K562 (cell line): ENCODE measurements at regions not wholly inside any gene's neighbourhood (a gene's known extent, or its start where the extent isn't known, plus 50 kb on each side); places are given as distances from the start of the nearest gene placed in this dataset.

Experiments
- ATAC-seq: fragments of 200-7000 bp; cut with Tn5 transposase; 3 replicates; pipeline ENCODE4 v1.9.1; 2020; ENCODE audit warnings: moderate library complexity
- BruUV-seq: library from RNA; stranded (reverse); fragments of 400-500 nt; replicated peaks from 2 replicates; lab custom pipeline; 2021; lab: Mats Ljungman, UMichigan
- CTCF ChIA-PET: fragments of 300-600 bp; formaldehyde crosslinking; extraction: SDS; loops from one replicate; lab custom pipeline; 2021; ENCODE audit warnings: low intra/inter-chr PET ratio; lab: Yijun Ruan, JAX
- POLR2A ChIA-PET: fragments of 300-600, 350-650 bp; sonication (Branson Sonifier 250); formaldehyde crosslinking; extraction: SDS; loops from one replicate; lab custom pipeline; 2021; ENCODE audit warnings: antibody characterized with exemption, inconsistent platforms; lab: Yijun Ruan, JAX
- DNase-seq, 4 experiments: peaks; one replicate each; pipeline versions ENCODE4 v3.0.0 to v3.0.0-alpha.2; 2011 to 2018; ENCODE audit warnings: low spot score in 3 of 4, mixed read lengths in 3 of 4; ENCODE audit errors: extremely low read depth in 1 of 4
- FAIRE-seq: peaks from 2 replicates; lab custom pipeline; 2011; peaks lifted over from hg19 to GRCh38; lab: Jason Lieb, UNC
- H2AFZ ChIP-seq: 2 replicates; pipeline ENCODE4 v1.6.0; 2011; ENCODE audit warnings: low read depth, low read length, control low read depth, inconsistent platforms
- H3K27ac ChIP-seq: fragments of 200-600 bp; 3 replicates; pipeline ENCODE4 v1.8.0; 2011; ENCODE audit warnings: low read depth, mild to moderate bottlenecking, control low read depth, inconsistent platforms, low read length, moderate library complexity, mixed read lengths; ENCODE audit errors: extremely low read depth
- H3K27me3 ChIP-seq, 2 experiments: fragments of 300-600 bp in 1 of 2; 2 replicates in 1 of 2; 3 replicates in 1 of 2; pipeline versions ENCODE4 v1.6.0 to v1.8.0; 2011; ENCODE audit warnings: inconsistent platforms in 2 of 2, low read length in 2 of 2, mild to moderate bottlenecking in 1 of 2, mixed read lengths in 1 of 2, moderate library complexity in 1 of 2; ENCODE audit not compliant: control insufficient read depth in 2 of 2, insufficient read depth in 2 of 2
- H3K36me3 ChIP-seq: fragments of 300-600 bp; 3 replicates; pipeline ENCODE4 v1.8.0; 2011; ENCODE audit warnings: mild to moderate bottlenecking, low read length, inconsistent platforms; ENCODE audit not compliant: control insufficient read depth, insufficient read depth
- H3K4me1 ChIP-seq, 2 experiments: fragments of 200-600 bp in 1 of 2; replicated peaks in 1 of 2; 2 replicates in 1 of 2; 3 replicates in 1 of 2; pipeline versions ENCODE4 v1.5.1 to v1.8.0; 2011; ENCODE audit warnings: inconsistent platforms in 2 of 2, low read length in 2 of 2, mild to moderate bottlenecking in 1 of 2, mixed read lengths in 1 of 2, moderate library complexity in 1 of 2; ENCODE audit not compliant: control insufficient read depth in 2 of 2, insufficient read depth in 2 of 2
- H3K4me2 ChIP-seq: 2 replicates; pipeline ENCODE4 v1.6.1; 2011; ENCODE audit warnings: low read length, control low read depth, inconsistent platforms, mixed read lengths; ENCODE audit not compliant: insufficient read depth
- H3K4me3 ChIP-seq: fragments of 200-600 bp; sonication (generic), shearing (Covaris generic); 2 replicates; pipeline ENCODE4 v1.5.1; 2016; ENCODE audit warnings: control low read depth, inconsistent platforms
- H3K79me2 ChIP-seq: fragments of 200-600 bp; 3 replicates; pipeline ENCODE4 v1.8.0; 2011; ENCODE audit warnings: low read length, inconsistent platforms; ENCODE audit not compliant: control insufficient read depth, insufficient read depth
- H3K9ac ChIP-seq, 2 experiments: 2 replicates each; pipeline versions ENCODE4 v1.6.0 to v1.6.1; 2011; ENCODE audit warnings: low read depth in 2 of 2, low read length in 2 of 2, control low read depth in 1 of 2, inconsistent platforms in 1 of 2, mild to moderate bottlenecking in 1 of 2, mixed read lengths in 1 of 2; ENCODE audit not compliant: insufficient read depth in 1 of 2
- H3K9me1 ChIP-seq: one replicate; pipeline ENCODE4 v1.6.0; 2011; ENCODE audit warnings: inconsistent platforms, mild to moderate bottlenecking, low read length, moderate library complexity; ENCODE audit not compliant: control insufficient read depth, insufficient read depth
- H3K9me3 ChIP-seq: replicated peaks from 2 replicates; pipeline ENCODE4 v1.5.1; 2011; ENCODE audit warnings: low read depth, low read length, inconsistent platforms; ENCODE audit not compliant: control insufficient read depth, insufficient read depth
- H4K20me1 ChIP-seq: replicated peaks from 2 replicates; pipeline ENCODE4 v1.6.1; 2011; ENCODE audit warnings: low read length, inconsistent platforms, mixed read lengths; ENCODE audit not compliant: control insufficient read depth, insufficient read depth
- CBX2 ChIP-seq: fragments of 200-600 bp; sonication (generic); IDR thresholded peaks from one replicate; pipeline ENCODE4 v1.6.1; 2012; ENCODE audit warnings: mild to moderate bottlenecking, low read length, inconsistent platforms; ENCODE audit not compliant: insufficient read depth, poor library complexity, severe bottlenecking
- CEBPG ChIP-seq, 3 experiments: fragments of 200-800 bp in 1 of 3; sonication (Bioruptor generic) in 1 of 3; sonication (generic) in 1 of 3; formaldehyde crosslinking in 1 of 3; IDR thresholded peaks in 2 of 3; conservative IDR thresholded peaks in 1 of 3; 2 replicates each; pipeline versions ENCODE4 v1.6.1 to v1.8.0; 2016 to 2022; ENCODE audit warnings: missing compliant biosample characterization in 2 of 3, missing genetic modification characterization in 2 of 3, mild to moderate bottlenecking in 1 of 3, missing genetic modification reagents in 1 of 3
- ETV6 ChIP-seq, 3 experiments: fragments of 150-350 bp in 1 of 3; sonication (generic) in 1 of 3; formaldehyde crosslinking in 1 of 3; IDR thresholded peaks; 2 replicates each; pipeline versions ENCODE4 v1.6.1 to v1.8.0; 2014 to 2022; ENCODE audit warnings: borderline replicate concordance in 2 of 3, low read depth in 2 of 3, antibody characterized with exemption in 1 of 3, low read length in 1 of 3, mild to moderate bottlenecking in 1 of 3, missing genetic modification reagents in 1 of 3
- FIP1L1 ChIP-seq: fragments of 200-400 bp; formaldehyde crosslinking; IDR thresholded peaks from 2 replicates; pipeline ENCODE4 v1.6.1; 2018; ENCODE audit warnings: mild to moderate bottlenecking, low read depth, low read length; ENCODE audit not compliant: poor library complexity, severe bottlenecking
- HDGF ChIP-seq: fragments of 450-650 bp; IDR thresholded peaks from 2 replicates; pipeline ENCODE4 v1.6.1; 2016
- LARP7 ChIP-seq: fragments of 450-650 bp; IDR thresholded peaks from 2 replicates; pipeline ENCODE4 v1.6.1; 2016
- NCOA4 ChIP-seq: fragments of 450-650 bp; IDR thresholded peaks from 2 replicates; pipeline ENCODE4 v1.6.1; 2018; ENCODE audit warnings: mild to moderate bottlenecking; ENCODE audit not compliant: partially characterized antibody
- NR2C2 ChIP-seq, 2 experiments: fragments of 200-800 bp in 1 of 2; sonication (Bioruptor generic) in 1 of 2; sonication (generic) in 1 of 2; formaldehyde crosslinking in 1 of 2; IDR thresholded peaks; 2 replicates each; pipeline versions ENCODE4 v1.6.1 to v1.8.0; 2016 to 2022; ENCODE audit warnings: mild to moderate bottlenecking in 1 of 2, missing compliant biosample characterization in 1 of 2, missing genetic modification characterization in 1 of 2, missing genetic modification reagents in 1 of 2
- YBX1 ChIP-seq: fragments of 450-650 bp; IDR thresholded peaks from 2 replicates; pipeline ENCODE4 v1.7.1; 2016; ENCODE audit warnings: mild to moderate bottlenecking
- ZNF133 ChIP-seq: fragments of 250-450 bp; sonication (Bioruptor Pico); IDR thresholded peaks from 2 replicates; pipeline ENCODE4 v1.4.0; 2020; ENCODE audit warnings: mild to moderate bottlenecking
- ZNF134 ChIP-seq: fragments of 250-450 bp; sonication (Bioruptor Pico); conservative IDR thresholded peaks from 2 replicates; pipeline ENCODE4 v1.4.0; 2020
- ZNF175 ChIP-seq: fragments of 200-800 bp; sonication (Bioruptor generic); IDR thresholded peaks from 2 replicates; pipeline ENCODE4 v1.6.1; 2016; ENCODE audit warnings: low read depth, mild to moderate bottlenecking, missing genetic modification characterization, missing compliant biosample characterization
- WGBS: fragments of 100-300 bp; shearing (Covaris generic); methylation state at CpG from one replicate; pipeline ENCODE4 v1.1.6; 2016; ENCODE audit warnings: low coverage, mixed read lengths; ENCODE audit not compliant: insufficient coverage; ENCODE audit errors: missing lambda C conversion rate; 5-methylcytosine and 5-hydroxymethylcytosine counted together
- in situ Hi-C: fragments of 300-500 bp; cut with MboI; formaldehyde crosslinking; loops from 4 replicates; pipeline ENCODE4 v1.15.0; 2018; ENCODE audit warnings: inconsistent platforms, mixed read lengths
- intact Hi-C: fragments of 100-400 bp; cut with micrococcal nuclease; formaldehyde crosslinking; loops from 2 replicates; pipeline ENCODE4 v1.14.2; 2022
- TF ChIP-seq, protein P1 (sequence below): sonication (generic); formaldehyde crosslinking; IDR thresholded peaks from 2 replicates; pipeline ENCODE4 v1.8.1; 2023; ENCODE audit warnings: mild to moderate bottlenecking, missing genetic modification reagents
- TF ChIP-seq, protein P2 (sequence below): fragments of 250-450 bp; sonication (Bioruptor Pico); IDR thresholded peaks from 2 replicates; pipeline ENCODE4 v1.4.0; 2020; ENCODE audit warnings: mild to moderate bottlenecking, moderate library complexity, borderline replicate concordance
- TF ChIP-seq, protein P3 (sequence below): fragments of 150-350 bp; IDR thresholded peaks from 2 replicates; pipeline ENCODE4 v1.6.1; 2014; ENCODE audit warnings: low read depth, mild to moderate bottlenecking, low read length, borderline replicate concordance

DNA sequence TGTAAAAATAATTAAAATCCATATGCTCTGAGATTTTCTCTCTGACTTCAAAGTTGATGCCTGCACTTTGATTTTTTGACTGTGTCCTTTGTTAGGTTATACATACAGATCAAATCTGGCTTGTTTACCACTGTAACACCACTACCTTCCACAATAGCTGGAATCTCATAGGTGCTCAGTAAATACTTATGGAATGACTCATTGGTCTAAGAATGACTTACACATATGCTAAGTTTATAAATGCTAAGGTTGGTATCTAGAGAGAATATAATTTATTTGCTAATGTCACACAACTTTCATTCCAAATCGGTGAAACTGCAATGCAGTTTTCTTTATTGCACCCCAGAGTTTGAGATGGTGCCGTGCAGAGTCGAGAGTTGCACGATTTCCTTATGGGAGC lies 578.5 kb downstream of the SH2D4B start:
- no peak for ATAC-seq
- intact Hi-C loops, result no loop called here
- TF ChIP-seq, protein P1, sequence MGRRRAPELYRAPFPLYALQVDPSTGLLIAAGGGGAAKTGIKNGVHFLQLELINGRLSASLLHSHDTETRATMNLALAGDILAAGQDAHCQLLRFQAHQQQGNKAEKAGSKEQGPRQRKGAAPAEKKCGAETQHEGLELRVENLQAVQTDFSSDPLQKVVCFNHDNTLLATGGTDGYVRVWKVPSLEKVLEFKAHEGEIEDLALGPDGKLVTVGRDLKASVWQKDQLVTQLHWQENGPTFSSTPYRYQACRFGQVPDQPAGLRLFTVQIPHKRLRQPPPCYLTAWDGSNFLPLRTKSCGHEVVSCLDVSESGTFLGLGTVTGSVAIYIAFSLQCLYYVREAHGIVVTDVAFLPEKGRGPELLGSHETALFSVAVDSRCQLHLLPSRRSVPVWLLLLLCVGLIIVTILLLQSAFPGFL, result no peak
- TF ChIP-seq ZNF133 (no peak), HDGF (no peak), CEBPG (CRISPR knock-in tag; IDR thresholded peaks at IDR 0.05) (no peak), CEBPG (tag; conservative IDR thresholded peaks at IDR 0.05 in 1 of 2, IDR thresholded peaks at IDR 0.05 in 1 of 2) (no peak), FIP1L1 (no peak), NCOA4 (no peak), YBX1 (no peak), LARP7 (no peak), NR2C2 (CRISPR knock-in tag; IDR thresholded peaks at IDR 0.05) (no peak), NR2C2 (tag; IDR thresholded peaks at IDR 0.05) (no peak), ZNF175 (CRISPR knock-in tag) (no peak), CBX2 (no peak), ZNF134 (CRISPR knock-in tag) (no peak), ETV6 (IDR thresholded peaks at IDR 0.05; ENCODE audit: borderline replicate concordance in 1 of 2, low read depth in 2 of 2, low read length in 1 of 2) (no peak), ETV6 (CRISPR knock-in tag; IDR thresholded peaks at IDR 0.05; ENCODE audit: borderline replicate concordance) (no peak)
- TF ChIP-seq, protein P2, sequence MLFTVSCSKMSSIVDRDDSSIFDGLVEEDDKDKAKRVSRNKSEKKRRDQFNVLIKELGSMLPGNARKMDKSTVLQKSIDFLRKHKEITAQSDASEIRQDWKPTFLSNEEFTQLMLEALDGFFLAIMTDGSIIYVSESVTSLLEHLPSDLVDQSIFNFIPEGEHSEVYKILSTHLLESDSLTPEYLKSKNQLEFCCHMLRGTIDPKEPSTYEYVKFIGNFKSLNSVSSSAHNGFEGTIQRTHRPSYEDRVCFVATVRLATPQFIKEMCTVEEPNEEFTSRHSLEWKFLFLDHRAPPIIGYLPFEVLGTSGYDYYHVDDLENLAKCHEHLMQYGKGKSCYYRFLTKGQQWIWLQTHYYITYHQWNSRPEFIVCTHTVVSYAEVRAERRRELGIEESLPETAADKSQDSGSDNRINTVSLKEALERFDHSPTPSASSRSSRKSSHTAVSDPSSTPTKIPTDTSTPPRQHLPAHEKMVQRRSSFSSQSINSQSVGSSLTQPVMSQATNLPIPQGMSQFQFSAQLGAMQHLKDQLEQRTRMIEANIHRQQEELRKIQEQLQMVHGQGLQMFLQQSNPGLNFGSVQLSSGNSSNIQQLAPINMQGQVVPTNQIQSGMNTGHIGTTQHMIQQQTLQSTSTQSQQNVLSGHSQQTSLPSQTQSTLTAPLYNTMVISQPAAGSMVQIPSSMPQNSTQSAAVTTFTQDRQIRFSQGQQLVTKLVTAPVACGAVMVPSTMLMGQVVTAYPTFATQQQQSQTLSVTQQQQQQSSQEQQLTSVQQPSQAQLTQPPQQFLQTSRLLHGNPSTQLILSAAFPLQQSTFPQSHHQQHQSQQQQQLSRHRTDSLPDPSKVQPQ (CRISPR knock-in tag), result no peak
- TF ChIP-seq, protein P3, sequence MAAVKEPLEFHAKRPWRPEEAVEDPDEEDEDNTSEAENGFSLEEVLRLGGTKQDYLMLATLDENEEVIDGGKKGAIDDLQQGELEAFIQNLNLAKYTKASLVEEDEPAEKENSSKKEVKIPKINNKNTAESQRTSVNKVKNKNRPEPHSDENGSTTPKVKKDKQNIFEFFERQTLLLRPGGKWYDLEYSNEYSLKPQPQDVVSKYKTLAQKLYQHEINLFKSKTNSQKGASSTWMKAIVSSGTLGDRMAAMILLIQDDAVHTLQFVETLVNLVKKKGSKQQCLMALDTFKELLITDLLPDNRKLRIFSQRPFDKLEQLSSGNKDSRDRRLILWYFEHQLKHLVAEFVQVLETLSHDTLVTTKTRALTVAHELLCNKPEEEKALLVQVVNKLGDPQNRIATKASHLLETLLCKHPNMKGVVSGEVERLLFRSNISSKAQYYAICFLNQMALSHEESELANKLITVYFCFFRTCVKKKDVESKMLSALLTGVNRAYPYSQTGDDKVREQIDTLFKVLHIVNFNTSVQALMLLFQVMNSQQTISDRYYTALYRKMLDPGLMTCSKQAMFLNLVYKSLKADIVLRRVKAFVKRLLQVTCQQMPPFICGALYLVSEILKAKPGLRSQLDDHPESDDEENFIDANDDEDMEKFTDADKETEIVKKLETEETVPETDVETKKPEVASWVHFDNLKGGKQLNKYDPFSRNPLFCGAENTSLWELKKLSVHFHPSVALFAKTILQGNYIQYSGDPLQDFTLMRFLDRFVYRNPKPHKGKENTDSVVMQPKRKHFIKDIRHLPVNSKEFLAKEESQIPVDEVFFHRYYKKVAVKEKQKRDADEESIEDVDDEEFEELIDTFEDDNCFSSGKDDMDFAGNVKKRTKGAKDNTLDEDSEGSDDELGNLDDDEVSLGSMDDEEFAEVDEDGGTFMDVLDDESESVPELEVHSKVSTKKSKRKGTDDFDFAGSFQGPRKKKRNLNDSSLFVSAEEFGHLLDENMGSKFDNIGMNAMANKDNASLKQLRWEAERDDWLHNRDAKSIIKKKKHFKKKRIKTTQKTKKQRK, result no peak

More for the DNA sequence above, 578.5 kb downstream of the SH2D4B start:
- ChIA-PET POLR2A (no interaction called here), CTCF (no interaction called here)
- Histone ChIP-seq H3K36me3 (no peaks in the 10 kb centered on the region), H3K4me3 (no peak overlapping the region), H3K27ac (no peak overlapping the region), H3K9ac (no peak overlapping the region), H3K4me2 (no peak overlapping the region), H3K27me3 (no peaks in the 10 kb centered on the region), H3K9me1 (no peaks in the 10 kb centered on the region), H2AFZ (no peak overlapping the region), H3K79me2 (no peaks in the 10 kb centered on the region), H3K9me3 (no peaks in the 10 kb centered on the region), H4K20me1 (no peaks in the 10 kb centered on the region), H3K4me1 (no peaks in the 10 kb centered on the region)
- FAIRE-seq (no peak), DNase-seq (no peak)
- 4% methylated on average over 4 of the region's 4 CpGs for WGBS
- BruUV-seq, result no TSS peak
- in situ Hi-C loops, result no loop called here
